ENCODE measurements at regions not wholly inside any gene's neighbourhood (a gene's known extent, or its start where the extent isn't known, plus 50 kb on each side); places are given as distances from the start of the nearest gene placed in this dataset.

GRCh38 chr20:22431419-22431818, 153.0 kb downstream of the FOXA2 start:
- DNase-seq (ENCODE audit: low read depth in 2 of 2) = no peak

GRCh38 chr20:22430746-22431168, 153.6 kb downstream of the FOXA2 start:
- DNase-seq (ENCODE audit: low read depth in 2 of 2) = no peak

GRCh38 chr20:22430154-22430745, 154.1 kb downstream of the FOXA2 start:
- no peak for DNase-seq (ENCODE audit: low read depth in 2 of 2)

GRCh38 chr20:22429175-22430153, 154.9 kb downstream of the FOXA2 start:
- DNase-seq (ENCODE audit: low read depth in 2 of 2) = no peak

- no peak for DNase-seq (ENCODE audit: low read depth in 2 of 2)
Observed at GRCh38 chr20:22428051-22428450, 156.3 kb downstream of the FOXA2 start.

GRCh38 chr20:22426772-22427171, 157.6 kb downstream of the FOXA2 start:
- DNase-seq (ENCODE audit: low read depth in 2 of 2) = no peak

- no peak for DNase-seq (ENCODE audit: low read depth in 2 of 2)
Observed at GRCh38 chr20:22425344-22426295, 158.8 kb downstream of the FOXA2 start.

GRCh38 chr20:22423190-22423832, 161.1 kb downstream of the FOXA2 start:
- no peak for DNase-seq (ENCODE audit: low read depth in 2 of 2)

GRCh38 chr20:22420116-22420598, 164.2 kb downstream of the FOXA2 start:
- no peak for DNase-seq (ENCODE audit: low read depth in 2 of 2)

- DNase-seq (ENCODE audit: low read depth in 2 of 2) = no peak
Observed at GRCh38 chr20:22418738-22419137, 165.6 kb downstream of the FOXA2 start.

GRCh38 chr20:22414305-22414742, 170.0 kb downstream of the FOXA2 start:
- DNase-seq (ENCODE audit: low read depth in 2 of 2) = no peak

GRCh38 chr20:22412977-22413868, 171.1 kb downstream of the FOXA2 start:
- no peak for DNase-seq (ENCODE audit: low read depth in 2 of 2)

GRCh38 chr20:22411627-22412450, 172.5 kb downstream of the FOXA2 start:
- no peak for DNase-seq (ENCODE audit: low read depth in 2 of 2)

- DNase-seq (ENCODE audit: low read depth in 2 of 2) = no peak
Observed at GRCh38 chr20:22411286-22411626, 173.1 kb downstream of the FOXA2 start.

- no peak for DNase-seq (ENCODE audit: low read depth in 2 of 2)
Observed at GRCh38 chr20:22410556-22411130, 173.7 kb downstream of the FOXA2 start.

GRCh38 chr20:22408521-22409402, 175.6 kb downstream of the FOXA2 start:
- DNase-seq (ENCODE audit: low read depth in 2 of 2) = no peak

GRCh38 chr20:22407237-22408193, 176.9 kb downstream of the FOXA2 start:
- no peak for DNase-seq (ENCODE audit: low read depth in 2 of 2)

All from stimulated activated CD8-positive, alpha-beta memory T cell treated with anti-CD3 and anti-CD28 coated beads, Interleukin-15, amount 100 ng/mL, for 48 hours (primary cell).